ENCODE measurements at regions not wholly inside any gene's neighbourhood (a gene's known extent, or its start where the extent isn't known, plus 50 kb on each side); places are given as distances from the start of the nearest gene placed in this dataset.

GRCh38 chr11:45096636-45097035, 49.8 kb upstream of the PRDM11 start:
- TF ChIP-seq TAF1 (IDR thresholded peaks at IDR 0.05; ENCODE audit: low read depth), result no peak
- no peak for TF ChIP-seq YY1 (IDR thresholded peaks at IDR 0.05; ENCODE audit: low read depth)
- TF ChIP-seq ZBTB7A (IDR thresholded peaks at IDR 0.05; ENCODE audit: low read depth), result no peak

Data from Ishikawa (cell line).